Dedifferentiated amniotic fluid mesenchymal stem cell (primary cell): ENCODE measurements at regions not wholly inside any gene's neighbourhood (a gene's known extent, or its start where the extent isn't known, plus 50 kb on each side); places are given as distances from the start of the nearest gene placed in this dataset.

Source experiments
- DNase-seq: peaks from one replicate; pipeline ENCODE4 v3.0.0-alpha.2; 2016; ENCODE audit errors: extremely low spot score

DNA sequence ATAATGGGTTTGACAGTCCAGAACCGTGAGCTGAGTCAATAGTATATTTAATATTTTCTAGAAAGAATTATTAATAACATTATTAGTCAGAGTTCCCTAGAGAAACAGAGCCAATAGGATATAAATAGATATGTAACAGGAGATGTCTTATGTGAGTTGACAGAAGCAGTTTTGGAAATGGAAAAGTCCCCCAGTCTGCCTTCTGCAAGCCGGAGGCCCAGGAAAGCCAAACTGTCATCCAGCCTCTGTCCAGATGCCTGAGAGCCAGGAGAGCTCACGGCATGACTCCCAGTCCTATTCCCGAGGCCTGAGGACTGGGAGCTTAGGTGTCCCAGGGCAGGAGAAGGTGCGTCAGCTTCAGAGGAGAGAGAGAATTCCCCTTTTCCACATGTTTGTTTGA is 286.4 kb upstream of the ADARB2 start:
- DNase-seq, result no peak

DNA sequence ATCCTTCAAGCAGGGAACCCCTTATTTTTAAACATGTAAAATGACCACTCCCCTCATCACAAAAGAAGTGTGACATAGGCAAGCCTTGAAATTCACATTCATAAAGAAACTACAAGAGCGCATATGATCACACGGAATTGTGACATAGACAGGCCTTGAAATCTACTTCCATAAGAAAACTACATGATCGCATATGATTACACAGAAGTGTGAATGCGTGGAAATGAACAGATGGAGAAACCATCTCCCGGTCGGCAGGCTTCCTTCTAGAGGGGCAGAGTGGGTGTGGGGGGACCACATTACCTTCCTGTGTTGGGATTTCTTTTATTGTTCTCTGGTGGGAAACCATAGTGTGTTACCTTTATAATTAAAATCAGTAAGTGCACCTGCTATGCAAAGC is 285.1 kb upstream of the ADARB2 start:
- no peak for DNase-seq

DNA sequence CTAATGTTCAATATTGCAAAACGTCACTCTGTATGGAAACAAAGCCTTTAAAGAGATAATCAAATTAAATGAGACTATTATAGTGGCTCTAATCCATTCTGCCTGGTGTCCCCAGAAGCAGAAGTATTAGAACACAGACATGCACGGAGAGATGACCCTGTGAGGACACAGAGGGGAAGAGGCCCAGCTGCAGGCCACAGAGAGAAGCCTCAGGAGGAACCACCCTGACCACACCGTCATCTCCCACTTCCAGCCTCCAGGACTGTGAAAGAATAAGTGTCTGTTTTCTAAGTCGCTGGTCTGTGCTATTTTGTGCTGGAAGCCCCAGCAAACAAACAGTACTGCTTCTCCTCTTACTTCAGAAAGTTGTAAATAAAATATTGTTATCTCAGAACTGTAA is 283.5 kb upstream of the ADARB2 start:
- DNase-seq, result no peak

DNA sequence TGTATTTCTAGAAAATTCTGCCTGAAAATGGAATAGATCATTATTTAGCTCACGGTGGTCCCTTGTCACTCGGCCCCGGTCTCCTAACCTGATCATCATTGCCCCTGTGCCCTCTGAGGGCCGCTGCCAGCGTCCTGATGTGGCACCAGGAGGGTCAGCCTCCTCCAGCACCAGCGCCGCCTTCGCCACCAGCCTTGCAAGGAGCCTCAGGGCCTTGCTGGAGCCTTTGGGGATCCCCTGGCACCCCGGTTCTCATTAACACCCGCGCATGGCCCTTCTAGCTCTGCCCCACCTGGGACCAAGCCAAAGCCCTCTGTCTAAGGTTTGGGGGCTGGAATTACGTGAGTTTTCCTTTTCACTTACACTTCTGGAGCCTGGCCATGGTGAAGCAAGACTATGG is 282.5 kb upstream of the ADARB2 start:
- no peak for DNase-seq

DNA sequence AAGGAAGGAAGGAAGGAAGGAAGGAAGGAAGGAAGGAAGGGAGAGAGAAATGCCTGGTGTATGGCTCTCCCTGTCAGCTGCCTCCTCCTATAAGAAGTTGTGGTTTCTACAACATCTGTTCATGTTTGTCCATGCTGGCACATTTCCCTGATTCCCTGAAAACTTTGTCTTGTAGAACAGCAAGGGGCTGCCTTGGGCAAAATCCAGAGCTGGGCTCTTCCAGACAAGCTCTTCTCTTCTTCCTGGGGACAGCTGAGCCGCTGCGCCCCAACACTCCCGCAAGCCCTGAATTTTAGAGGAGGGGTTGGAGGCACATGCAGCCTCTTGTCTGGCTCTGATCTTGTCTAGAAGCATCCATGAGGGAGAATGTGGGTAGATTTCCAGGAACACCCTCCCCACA is 282.0 kb upstream of the ADARB2 start:
- no peak for DNase-seq

DNA sequence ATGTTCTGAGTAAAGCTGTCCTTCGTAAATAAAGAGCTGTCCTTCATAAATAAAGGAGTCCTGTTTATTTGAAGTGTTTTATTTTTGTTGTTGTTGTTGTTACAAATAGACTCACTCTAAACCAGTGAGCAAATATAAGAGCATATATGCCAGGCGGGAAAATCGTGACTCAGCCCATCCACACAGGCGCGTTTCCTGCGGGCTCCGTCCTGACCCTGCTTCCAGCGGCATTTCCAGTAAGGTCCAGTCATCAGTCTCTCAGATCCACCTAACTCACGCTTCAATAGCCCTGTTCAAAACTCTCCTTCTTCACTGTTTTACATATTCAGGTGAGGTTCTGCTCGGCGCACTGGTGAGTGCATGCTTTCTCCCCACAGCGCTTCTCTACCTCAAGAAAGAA is 277.2 kb upstream of the ADARB2 start:
- no peak for DNase-seq

DNA sequence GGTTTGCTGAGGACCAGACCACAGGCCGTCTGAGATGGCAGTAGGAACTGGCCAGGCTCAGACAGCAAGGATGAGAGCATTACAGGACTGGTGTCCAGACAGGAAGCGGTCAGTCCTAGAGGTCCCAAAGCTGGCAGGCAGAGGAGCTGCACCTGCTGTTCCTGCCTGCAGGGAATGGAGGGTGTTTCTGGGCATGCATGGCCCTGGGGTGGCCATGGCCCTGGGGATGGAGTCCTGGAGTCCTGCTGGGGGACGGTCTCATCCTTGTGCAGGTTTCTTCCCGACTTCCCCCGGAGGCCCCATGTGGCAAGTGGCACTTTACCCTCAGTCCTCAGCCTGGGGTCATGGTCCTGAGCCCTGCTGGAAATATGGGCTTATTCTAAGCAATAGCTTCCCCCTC is 274.9 kb upstream of the ADARB2 start:
- DNase-seq, result no peak

DNA sequence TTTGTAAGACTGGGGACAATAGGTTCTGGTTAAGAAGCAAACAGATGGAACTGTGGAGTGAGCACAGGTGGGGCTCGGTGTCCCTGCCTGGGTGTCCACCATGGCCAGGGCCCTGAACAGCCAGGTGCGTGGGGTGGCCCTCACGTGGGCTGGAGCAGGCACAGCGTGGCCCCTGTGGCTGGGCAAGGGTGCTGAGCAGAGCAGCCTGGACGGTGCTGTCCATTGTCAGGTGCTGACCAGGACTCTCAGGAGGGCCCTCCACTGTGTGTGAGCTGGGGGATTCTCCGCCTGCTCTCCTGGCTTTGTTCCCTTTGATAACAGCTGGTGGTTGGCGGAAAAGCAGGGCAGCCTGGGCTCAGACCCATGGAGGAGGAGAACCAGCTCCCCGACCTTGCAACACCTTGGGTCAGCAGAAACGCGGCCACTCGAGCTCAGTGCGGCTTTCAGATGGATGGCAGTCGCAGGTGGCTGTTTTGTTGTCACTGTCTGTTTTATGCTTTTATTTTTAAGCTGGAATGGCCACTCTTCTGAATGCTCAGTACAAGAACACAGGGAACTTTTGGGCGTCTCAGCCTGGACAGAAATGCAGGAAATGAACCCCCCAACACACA is 273.9 kb upstream of the ADARB2 start:
- DNase-seq, result no peak

DNA sequence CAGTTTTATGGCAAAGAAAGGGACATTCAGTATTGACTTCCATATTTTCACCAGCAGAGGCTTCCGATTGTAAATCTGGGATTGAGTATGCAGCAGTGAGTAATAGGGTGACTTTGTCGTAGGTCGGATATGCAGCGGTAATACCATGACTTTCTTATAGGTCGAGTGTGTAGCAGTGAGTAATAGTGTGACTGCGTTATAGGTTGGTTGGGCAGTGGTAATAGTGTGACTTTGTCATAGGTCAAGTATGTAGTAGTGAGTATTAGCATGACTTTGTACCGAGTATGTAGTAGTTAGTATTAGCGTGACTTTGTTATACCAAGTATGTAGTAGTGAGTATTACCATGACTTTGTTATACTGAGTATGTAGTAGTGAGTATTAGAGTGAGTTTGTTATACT is 268.2 kb upstream of the ADARB2 start:
- DNase-seq, result no peak

DNA sequence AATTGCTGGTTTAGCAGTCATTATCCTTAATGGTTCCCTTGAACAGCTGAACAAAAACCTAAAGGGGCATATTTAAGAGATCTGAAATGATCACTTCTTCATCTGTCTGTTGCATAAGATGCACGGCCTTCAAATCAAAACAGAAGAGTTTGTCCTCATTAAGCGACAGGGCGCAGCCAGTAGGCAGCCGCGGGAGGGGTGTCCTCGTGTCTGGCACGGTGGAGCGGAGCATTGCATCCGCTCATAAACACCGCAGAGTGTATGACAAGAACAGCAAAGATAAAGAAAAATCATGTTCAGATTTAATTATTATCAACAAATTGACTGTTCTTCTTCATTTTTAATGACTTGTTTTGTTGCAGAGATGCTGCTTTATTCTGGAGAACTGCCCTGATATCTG is 255.6 kb upstream of the ADARB2 start:
- DNase-seq, result no peak

DNA sequence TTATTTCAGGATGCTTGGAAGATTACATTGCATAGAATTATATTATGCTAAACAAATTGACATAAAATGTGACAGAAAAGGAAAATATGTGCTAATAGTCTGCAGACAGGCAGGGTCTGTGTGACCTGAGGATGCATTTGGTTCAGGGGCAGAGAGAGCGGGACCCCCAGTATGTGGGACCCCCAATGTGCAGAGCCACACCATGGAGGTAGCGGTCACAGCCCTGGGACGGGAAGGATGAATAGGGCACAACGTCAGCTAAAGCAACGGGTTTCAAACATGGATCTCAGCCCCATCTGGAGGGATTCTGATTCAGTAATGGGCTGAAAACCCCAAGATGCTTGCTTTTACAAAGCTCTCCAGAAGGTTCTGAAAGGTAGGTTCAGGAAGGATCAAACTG is 251.8 kb upstream of the ADARB2 start:
- DNase-seq, result no peak

DNA sequence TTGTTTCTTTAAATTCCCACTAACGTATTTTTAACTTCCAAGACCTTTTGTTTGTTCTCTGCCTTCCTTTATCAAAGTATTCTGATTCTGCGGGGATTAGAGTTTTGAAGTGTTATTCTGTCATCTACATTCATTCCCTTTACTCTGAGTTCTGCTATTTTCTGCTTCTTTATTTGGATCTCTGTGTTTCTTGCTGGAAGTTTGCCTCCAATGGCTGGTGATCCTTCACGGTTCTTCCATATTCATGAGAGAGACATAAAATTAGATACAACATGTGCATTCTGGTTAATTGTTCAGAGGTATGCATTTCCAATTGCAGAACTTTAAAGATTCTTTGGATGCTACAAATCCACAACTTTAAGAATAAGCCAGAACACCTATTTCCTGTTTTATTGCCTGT is 244.7 kb upstream of the ADARB2 start:
- DNase-seq, result no peak

DNA sequence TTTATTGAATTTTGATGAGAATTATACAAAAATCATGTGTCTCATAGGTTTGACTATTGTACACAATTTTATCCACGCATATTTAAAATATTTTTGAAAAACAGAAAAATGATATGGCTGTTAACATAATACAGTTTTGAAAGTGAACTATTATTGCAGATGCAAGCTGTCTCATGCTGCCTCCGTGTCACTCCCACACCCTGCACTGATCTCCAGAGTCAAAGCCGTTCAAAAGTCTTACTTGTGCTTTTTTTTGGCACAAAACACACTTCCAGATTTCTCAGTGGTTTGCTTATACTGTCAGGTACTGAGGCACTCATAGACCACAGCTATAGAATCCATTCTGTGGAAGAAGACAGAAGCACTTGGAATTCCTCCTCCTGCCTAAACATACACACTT is 243.1 kb upstream of the ADARB2 start:
- no peak for DNase-seq

DNA sequence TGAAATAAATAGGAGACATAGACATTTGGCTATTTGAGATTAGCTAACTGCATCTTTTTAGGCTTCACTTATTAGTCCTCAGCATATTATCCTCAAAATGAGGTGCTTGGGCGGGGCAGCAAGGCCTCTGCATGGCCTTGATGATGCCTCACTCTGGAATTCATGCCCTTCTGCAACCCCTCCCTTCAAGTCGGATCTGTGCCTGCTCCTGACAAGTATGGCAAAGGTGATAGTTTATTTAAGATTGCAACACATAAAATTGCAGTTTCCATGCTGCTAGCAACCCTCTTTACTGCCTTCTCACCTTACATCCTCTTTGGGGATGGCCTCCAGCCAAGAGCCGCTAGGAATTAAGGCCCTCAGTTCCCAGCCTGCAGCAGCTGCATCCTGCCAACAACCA is 241.3 kb upstream of the ADARB2 start:
- no peak for DNase-seq

DNA sequence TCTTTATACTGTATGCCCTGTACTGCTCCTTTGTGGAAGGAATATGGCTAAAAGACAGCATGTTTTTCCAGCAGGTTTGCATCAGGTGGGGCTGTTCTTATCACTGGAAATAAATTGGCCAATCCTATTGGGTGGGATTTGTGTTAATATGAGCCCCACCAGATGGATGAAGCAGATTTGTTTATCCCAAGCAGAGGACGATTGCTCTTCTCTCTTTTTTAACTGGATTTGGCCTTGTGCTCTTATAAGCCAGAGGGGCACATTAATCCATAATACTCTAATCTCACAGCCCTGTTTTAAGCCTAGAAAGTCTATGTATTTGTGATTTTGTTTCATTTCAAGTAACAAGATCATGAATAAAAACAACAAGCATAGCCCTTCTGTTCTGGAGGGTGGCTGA is 240.1 kb upstream of the ADARB2 start:
- DNase-seq, result no peak

DNA sequence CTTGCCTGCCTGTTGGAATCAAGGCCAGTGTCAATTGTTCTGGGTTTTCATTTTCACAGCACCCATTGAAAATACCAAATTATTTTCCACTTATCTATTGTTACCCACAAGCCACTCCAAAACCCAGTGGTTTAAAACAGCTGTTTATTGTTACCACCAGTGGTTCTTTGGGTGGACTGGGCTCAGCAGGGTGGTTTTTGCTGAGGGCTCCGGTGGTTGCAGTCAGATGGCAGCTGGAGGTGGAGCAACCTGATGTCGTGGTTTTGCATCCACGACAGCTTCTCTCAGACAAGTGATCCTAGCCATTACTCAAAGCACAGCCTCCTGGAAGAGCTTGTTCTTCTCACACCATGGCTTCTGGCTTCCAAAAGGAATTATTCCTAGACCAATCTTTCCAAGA is 235.1 kb upstream of the ADARB2 start:
- DNase-seq, result no peak

DNA sequence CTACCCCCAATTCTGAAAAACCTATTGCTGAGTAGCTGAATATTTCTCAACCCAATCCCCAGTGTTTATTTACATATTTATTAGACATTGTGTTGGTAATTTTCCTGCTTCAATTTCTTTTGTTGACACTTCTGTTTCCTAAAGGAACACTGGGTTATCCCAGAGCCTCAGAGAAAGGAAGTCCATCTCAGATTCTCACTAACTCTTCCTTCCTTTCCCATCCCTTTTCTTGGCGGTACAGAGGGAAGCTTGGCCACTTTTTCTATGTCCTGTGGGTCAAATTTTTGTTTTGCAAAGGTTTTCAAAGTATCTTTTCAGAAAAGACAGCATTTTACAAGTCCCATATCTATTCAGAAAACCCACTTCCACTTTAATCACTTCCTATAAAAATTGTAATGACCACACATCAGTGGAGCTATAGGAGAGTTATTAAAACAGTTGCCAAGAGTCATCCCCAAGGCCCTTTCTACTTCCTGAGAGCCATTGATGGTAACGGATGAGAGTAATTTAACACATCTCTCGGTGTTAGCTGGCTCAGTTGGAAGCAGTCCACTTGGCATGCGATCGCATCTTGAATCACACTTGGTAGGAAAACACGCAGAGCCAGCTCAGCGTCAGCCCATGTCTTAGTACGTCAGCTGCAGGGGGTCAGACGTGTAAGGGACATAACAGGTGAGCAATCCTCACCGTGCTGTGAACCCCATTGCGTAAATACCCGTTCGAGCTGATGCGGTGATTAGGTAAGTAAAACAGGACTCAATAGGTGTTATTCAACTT is 231.1 kb upstream of the ADARB2 start:
- no peak for DNase-seq

DNA sequence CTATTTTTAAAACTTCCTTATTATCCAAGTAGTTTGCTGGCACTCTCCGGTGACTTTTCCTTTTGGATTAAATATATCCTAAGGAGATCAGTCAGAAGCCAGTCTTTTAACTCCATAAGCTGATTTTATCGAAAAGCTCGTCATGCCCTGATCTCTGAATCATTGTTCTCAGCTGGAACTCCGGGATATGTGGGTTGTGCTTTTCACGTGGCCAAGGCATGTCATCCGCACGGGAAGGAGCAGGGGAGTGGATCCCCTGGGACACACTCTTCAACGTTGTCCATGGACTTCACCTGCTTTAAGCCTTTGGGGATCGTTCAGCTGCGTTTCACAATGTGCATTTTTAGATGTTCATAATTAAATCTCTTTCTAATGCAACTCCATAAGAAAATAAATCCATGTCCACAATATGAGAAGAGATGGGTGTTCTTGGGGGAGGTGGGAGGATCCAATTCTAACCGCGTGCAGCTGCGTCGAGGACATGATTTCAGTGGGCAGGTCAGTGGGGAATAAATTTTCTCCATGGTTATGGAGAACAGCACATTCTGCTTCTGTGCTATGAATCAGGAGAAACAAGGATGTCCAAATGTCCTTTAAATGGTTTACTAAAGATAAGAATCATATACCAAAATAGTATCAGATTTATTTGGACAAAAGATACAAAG is 229.5 kb upstream of the ADARB2 start:
- no peak for DNase-seq

DNA sequence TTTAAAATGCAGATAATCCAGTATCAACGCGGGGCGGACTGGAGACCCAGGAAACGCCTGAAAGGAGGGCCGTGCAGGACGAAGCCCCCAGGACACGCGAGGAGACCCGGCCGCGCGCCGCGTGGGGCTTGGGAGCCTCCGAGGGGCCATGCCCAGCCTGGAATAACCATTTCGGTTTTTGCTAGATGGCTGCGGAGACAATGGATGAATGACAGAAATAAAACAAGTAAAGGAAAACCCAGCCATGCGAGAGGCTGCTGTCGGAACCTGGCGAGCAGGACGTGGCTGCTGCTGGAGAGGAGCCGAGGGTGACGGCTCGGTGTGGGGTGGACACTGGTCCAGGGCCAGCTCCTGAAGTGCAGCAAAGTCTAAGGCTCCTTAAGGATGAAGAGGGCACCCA is 227.2 kb upstream of the ADARB2 start:
- no peak for DNase-seq

DNA sequence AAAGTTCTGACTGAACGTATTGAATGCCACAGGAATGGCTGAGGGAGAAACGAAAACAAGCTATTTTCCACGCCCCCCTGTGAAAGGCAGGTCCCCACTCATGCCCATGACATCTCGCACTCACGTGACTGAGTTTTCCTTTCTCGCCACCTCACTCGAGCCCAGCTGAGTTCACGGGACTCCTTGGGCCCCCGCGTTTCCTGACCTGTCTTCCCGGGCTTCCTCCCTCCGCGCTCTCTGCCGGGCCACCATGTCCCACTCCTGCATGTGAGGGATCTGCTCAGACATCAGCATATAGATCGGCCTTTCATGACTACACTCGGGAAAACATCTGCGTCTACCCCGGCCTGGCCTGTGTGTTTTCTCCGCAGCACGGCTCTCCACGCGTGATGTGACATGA is 226.0 kb upstream of the ADARB2 start:
- DNase-seq, result no peak

DNA sequence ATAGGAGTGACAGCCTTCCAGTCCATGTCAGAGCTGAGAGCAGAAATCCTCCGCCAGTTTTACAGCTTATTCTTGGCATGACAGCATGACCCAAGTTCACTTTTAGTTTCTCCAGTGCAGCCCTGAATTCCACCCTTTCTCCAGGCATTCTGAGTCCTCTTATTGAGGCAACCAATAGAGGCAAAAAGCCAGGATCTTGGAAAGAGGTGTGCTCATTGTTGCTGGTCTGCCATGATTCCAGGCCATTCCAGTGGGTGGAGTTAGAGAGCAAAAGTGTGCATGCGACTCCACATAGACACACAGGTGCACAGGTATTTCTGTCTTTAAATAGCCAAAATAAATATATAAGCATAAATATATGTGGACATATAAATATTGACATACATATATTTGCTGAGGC is 224.7 kb upstream of the ADARB2 start:
- DNase-seq, result no peak

DNA sequence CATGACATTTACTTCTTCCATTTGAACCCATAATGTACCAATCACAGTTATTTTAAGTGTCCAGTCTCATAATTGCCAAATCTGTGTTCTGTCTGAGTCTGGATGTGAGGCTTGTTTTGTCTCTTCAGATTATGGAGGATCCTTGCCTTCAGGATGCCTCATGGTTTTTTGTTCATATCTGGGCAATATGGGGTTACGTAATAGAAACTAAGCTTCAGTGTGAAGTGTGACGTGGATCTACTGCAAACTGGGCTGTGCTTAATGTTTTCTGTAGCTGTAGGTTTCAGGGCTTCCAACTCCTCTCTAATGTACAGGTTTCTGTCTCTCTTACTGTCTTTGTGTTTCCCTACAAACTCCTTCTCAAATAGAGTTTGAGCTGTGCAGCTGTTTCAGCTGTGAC is 223.7 kb upstream of the ADARB2 start:
- DNase-seq, result no peak

DNA sequence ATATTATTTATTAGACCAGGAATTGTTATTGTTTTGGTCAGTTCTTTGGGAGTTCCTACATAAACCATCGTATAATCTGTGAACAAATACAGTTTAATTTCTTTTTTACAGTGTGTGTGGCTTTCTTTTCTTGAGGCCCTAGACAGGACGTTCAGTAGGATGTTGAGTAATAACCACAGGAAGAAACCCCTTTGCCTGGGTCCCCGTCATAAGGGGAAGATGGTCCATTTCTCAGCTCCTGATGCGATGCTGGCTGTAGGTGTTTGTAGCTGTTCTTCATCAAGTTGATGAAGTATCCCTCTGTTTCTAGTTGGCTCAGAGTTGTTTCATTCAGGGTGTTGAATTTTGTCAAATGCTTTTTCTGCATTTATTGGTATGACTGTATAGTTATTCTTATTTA is 219.7 kb upstream of the ADARB2 start:
- DNase-seq, result no peak
